ENCODE measurements at regions not wholly inside any gene's neighbourhood (a gene's known extent, or its start where the extent isn't known, plus 50 kb on each side); places are given as distances from the start of the nearest gene placed in this dataset.
A peak's percentile ranks its signal among the peaks of the same experiment; 100 is the strongest.
"Not testable (repeated sequence)": the region's sequence is repeated elsewhere in the genome, so short reads cannot be mapped to it uniquely, and the experiment has no call there.

- peak in 2 of 3 donors; percentile 84 to 94 for DNase-seq (ENCODE audit: low read depth in 2 of 3, low spot score in 2 of 3)
Observed at GRCh38 chr3:138890555-138891187, 55.9 kb upstream of the PIK3CB start.

- no peak for DNase-seq (ENCODE audit: low read depth in 2 of 3, low spot score in 2 of 3)
Observed at GRCh38 chr3:138889792-138890191, 55.1 kb upstream of the PIK3CB start.

GRCh38 chr3:138888560-138888959 is 53.8 kb upstream of the PIK3CB start:
- no peak for DNase-seq (ENCODE audit: low read depth in 2 of 3, low spot score in 2 of 3)

GRCh38 chr3:138886096-138886495 is 51.4 kb upstream of the PIK3CB start:
- DNase-seq (ENCODE audit: low read depth in 2 of 3, low spot score in 2 of 3) = not testable (repeated sequence)

Measured in hematopoietic multipotent progenitor cell (in vitro differentiated cells).